Adipocyte (in vitro differentiated cells): ENCODE measurements at regions not wholly inside any gene's neighbourhood (a gene's known extent, or its start where the extent isn't known, plus 50 kb on each side); places are given as distances from the start of the nearest gene placed in this dataset.
A peak's percentile ranks its signal among the peaks of the same experiment; 100 is the strongest.

Experiments
- DNase-seq: peaks from one replicate; pipeline ENCODE4 v3.0.0-alpha.2; 2015; ENCODE audit warnings: low read depth
- H3K27me3 ChIP-seq: replicated peaks from 2 replicates; pipeline ENCODE4 v1.7.0; 2013; ENCODE audit warnings: mild to moderate bottlenecking, low read length, moderate library complexity; ENCODE audit not compliant: control insufficient read depth, insufficient read depth
- H3K36me3 ChIP-seq: 2 replicates; pipeline ENCODE4 v1.7.0; 2013; ENCODE audit warnings: low read length, mild to moderate bottlenecking, moderate library complexity; ENCODE audit not compliant: control insufficient read depth, insufficient read depth, severe bottlenecking
- H3K4me1 ChIP-seq: 2 replicates; pipeline ENCODE4 v1.7.0; 2013; ENCODE audit warnings: mild to moderate bottlenecking, low read length, moderate library complexity; ENCODE audit not compliant: control insufficient read depth, insufficient read depth
- H3K4me3 ChIP-seq: 2 replicates; pipeline ENCODE4 v1.7.0; 2013; ENCODE audit warnings: mild to moderate bottlenecking, low read length, moderate library complexity
- H3K9ac ChIP-seq: 2 replicates; pipeline ENCODE4 v1.7.0; 2013; ENCODE audit warnings: mild to moderate bottlenecking, low read length, moderate library complexity
- H3K9me3 ChIP-seq: 2 replicates; pipeline ENCODE4 v1.7.0; 2013; ENCODE audit warnings: mild to moderate bottlenecking, low read length, moderate library complexity; ENCODE audit not compliant: control insufficient read depth

DNA sequence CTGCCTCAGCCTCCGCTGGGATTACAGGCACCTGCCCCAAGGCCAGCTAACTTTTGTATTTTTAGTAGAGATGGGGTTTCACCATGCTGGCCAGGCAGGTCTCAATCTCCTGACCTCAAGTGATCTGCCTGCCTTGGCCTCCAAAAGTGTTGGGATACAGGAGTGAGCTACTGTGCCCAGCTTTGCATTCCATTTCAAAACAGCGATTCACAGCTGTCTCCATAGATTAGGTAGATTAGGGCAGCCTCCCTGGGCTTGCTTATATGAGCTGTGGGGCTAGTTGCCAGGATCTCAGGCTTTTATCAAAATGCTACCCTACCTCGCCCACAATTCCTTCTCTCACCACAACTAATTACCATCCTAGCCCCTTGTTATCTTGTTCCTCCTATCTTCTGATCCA lies 176.4 kb upstream of the ZKSCAN2 start:
- no peak for DNase-seq
- H3K4me3 ChIP-seq: no peak overlapping the region
- H3K9ac ChIP-seq: no peak overlapping the region
- H3K9me3 ChIP-seq: no peaks in the 10 kb centered on the region
- H3K36me3 ChIP-seq: no peaks in the 10 kb centered on the region
- no peaks in the 10 kb centered on the region for H3K27me3 ChIP-seq
- no peaks in the 10 kb centered on the region for H3K4me1 ChIP-seq

- no peaks in the 10 kb centered on the region for H3K9me3 ChIP-seq
- H3K27me3 ChIP-seq: no peaks in the 10 kb centered on the region
- no peak overlapping the region for H3K4me3 ChIP-seq
- no peaks in the 10 kb centered on the region for H3K36me3 ChIP-seq
- no peaks in the 10 kb centered on the region for H3K4me1 ChIP-seq
- no peak overlapping the region for H3K9ac ChIP-seq
- DNase-seq: no peak
Measured at GRCh38 chr16:25433388-25433787, 175.7 kb upstream of the ZKSCAN2 start.

DNA sequence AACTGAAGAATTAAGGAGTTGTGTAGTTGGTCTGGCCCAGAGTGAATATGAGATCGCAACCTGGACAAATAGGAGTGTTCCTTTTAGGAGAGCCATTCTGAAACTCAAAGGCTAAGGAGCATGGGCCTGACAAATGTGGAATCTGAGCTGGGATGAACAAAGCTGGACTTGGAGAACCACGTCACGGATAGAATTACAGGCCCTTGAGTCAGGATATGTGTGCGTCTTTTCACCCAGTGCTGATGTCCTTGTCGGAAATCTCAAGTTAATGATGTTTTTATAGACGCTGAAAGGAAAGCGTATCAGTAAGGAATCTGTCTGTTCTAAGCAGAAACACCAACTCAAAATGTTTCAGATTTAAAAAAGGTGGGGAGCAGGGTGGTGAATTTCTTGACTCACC lies 173.8 kb upstream of the ZKSCAN2 start:
- H3K36me3 ChIP-seq: no peaks in the 10 kb centered on the region
- H3K4me3 ChIP-seq: no peak overlapping the region
- DNase-seq: no peak
- no peak overlapping the region for H3K9ac ChIP-seq
- no peaks in the 10 kb centered on the region for H3K4me1 ChIP-seq
- peaks cover 4% of the 10 kb centered on the region for H3K9me3 ChIP-seq
- H3K27me3 ChIP-seq: no peaks in the 10 kb centered on the region

- no peaks in the 10 kb centered on the region for H3K36me3 ChIP-seq
- peaks cover 4% of the 10 kb centered on the region for H3K9me3 ChIP-seq
- H3K4me1 ChIP-seq: no peaks in the 10 kb centered on the region
- no peak overlapping the region for H3K9ac ChIP-seq
- H3K4me3 ChIP-seq: no peak overlapping the region
- DNase-seq: no peak
- H3K27me3 ChIP-seq: no peaks in the 10 kb centered on the region
Measured at GRCh38 chr16:25426829-25427228, 169.2 kb upstream of the ZKSCAN2 start.

GRCh38 chr16:25419681-25420080 lies 162.0 kb upstream of the ZKSCAN2 start:
- H3K4me3 ChIP-seq: no peak overlapping the region
- H3K9me3 ChIP-seq: no peaks in the 10 kb centered on the region
- no peaks in the 10 kb centered on the region for H3K27me3 ChIP-seq
- no peaks in the 10 kb centered on the region for H3K4me1 ChIP-seq
- DNase-seq: no peak
- H3K36me3 ChIP-seq: no peaks in the 10 kb centered on the region
- H3K9ac ChIP-seq: no peak overlapping the region

GRCh38 chr16:25419153-25419552 lies 161.5 kb upstream of the ZKSCAN2 start:
- Histone ChIP-seq H3K27me3 (no peaks in the 10 kb centered on the region), H3K4me3 (no peak overlapping the region), H3K9me3 (no peaks in the 10 kb centered on the region), H3K4me1 (no peaks in the 10 kb centered on the region), H3K36me3 (no peaks in the 10 kb centered on the region), H3K9ac (no peak overlapping the region)
- no peak for DNase-seq

- Histone ChIP-seq H3K27me3 (no peaks in the 10 kb centered on the region), H3K9ac (no peak overlapping the region), H3K9me3 (no peaks in the 10 kb centered on the region), H3K4me1 (no peaks in the 10 kb centered on the region), H3K4me3 (no peak overlapping the region), H3K36me3 (no peaks in the 10 kb centered on the region)
- no peak for DNase-seq
Measured at GRCh38 chr16:25416002-25416401, 158.4 kb upstream of the ZKSCAN2 start.

DNA sequence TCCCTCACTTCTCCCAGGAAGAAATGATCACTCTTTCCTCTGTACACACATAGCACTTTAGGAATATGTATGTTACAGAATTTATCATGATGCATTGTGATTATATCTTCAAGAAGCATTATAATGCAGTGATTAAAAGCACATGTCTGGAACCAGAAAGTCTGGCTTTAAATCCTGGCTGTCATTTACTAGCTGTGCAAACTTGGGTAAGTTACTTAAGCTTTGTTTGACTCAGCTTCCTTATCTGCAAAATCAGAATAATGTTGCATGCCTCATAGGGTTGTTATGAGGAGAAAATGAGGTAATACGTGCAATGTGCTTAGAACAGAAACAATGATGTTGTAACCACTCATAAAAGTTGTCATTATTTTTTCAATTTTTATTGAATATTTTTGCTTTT lies 156.3 kb upstream of the ZKSCAN2 start:
- DNase-seq: peak; percentile 41
- no peaks in the 10 kb centered on the region for H3K9me3 ChIP-seq
- no peak overlapping the region for H3K9ac ChIP-seq
- H3K27me3 ChIP-seq: no peaks in the 10 kb centered on the region
- no peaks in the 10 kb centered on the region for H3K36me3 ChIP-seq
- H3K4me3 ChIP-seq: no peak overlapping the region
- H3K4me1 ChIP-seq: no peaks in the 10 kb centered on the region

GRCh38 chr16:25413133-25413532 lies 155.5 kb upstream of the ZKSCAN2 start:
- no peaks in the 10 kb centered on the region for H3K4me1 ChIP-seq
- no peaks in the 10 kb centered on the region for H3K27me3 ChIP-seq
- no peak overlapping the region for H3K9ac ChIP-seq
- H3K9me3 ChIP-seq: no peaks in the 10 kb centered on the region
- H3K36me3 ChIP-seq: no peaks in the 10 kb centered on the region
- no peak for DNase-seq
- no peak overlapping the region for H3K4me3 ChIP-seq

DNA sequence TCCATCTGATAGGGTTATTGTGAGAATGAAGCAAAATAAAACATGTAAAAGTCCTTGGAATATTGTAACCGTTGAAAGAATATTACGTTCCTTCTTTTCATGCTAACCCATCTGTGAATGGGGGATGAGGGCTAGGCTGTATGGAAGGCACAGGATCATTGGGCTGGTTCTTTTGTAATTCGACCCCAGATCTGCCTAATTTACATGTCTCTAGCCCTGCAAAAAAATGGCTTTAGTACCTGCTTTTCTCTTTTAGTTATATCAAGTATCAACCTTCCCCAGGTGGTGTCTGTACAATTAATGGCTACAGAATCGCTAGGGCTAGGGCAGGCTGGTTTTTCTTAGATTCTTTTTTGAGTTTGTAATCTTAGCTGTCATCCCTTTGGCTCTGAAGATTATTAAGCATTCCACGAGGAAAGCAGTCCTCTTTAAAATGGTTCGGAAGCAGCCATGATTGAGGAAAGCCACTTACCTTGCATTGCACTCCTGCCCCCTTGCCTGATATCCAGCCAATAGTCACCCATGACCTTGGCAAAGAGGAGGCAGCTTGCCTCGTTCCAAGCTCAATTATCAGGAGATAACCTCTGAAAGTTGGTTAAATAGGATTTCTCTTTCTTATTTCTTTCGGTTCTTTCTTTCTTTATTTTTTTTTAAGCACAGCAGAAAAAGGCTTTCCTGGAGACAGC lies 153.9 kb upstream of the ZKSCAN2 start:
- no peaks in the 10 kb centered on the region for H3K36me3 ChIP-seq
- H3K9ac ChIP-seq: no peak overlapping the region
- DNase-seq: no peak
- no peaks in the 10 kb centered on the region for H3K9me3 ChIP-seq
- no peaks in the 10 kb centered on the region for H3K27me3 ChIP-seq
- H3K4me3 ChIP-seq: no peak overlapping the region
- no peaks in the 10 kb centered on the region for H3K4me1 ChIP-seq

DNA sequence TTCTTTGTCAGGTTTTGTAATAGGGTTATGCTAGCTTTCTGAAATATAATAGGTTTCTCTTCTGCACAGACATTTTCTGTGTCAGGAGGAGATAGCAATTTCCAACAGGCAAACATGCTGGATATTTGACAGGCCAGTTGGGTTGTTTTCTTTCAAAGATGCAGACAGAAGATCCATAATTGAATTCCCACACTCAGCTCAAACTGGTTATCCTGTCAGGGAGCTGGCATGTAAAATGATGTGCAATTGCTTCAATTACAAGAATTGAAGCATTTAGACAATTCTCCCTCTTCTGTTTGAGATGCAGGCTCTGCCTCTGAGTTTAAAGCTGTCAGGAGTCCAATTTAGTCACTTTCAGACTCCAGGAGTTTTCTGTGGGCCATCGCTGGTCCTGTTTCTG lies 146.2 kb upstream of the ZKSCAN2 start:
- no peaks in the 10 kb centered on the region for H3K36me3 ChIP-seq
- no peaks in the 10 kb centered on the region for H3K27me3 ChIP-seq
- DNase-seq: no peak
- H3K4me1 ChIP-seq: no peaks in the 10 kb centered on the region
- H3K9ac ChIP-seq: no peak overlapping the region
- H3K9me3 ChIP-seq: peaks cover 17% of the 10 kb centered on the region
- no peak overlapping the region for H3K4me3 ChIP-seq

DNA sequence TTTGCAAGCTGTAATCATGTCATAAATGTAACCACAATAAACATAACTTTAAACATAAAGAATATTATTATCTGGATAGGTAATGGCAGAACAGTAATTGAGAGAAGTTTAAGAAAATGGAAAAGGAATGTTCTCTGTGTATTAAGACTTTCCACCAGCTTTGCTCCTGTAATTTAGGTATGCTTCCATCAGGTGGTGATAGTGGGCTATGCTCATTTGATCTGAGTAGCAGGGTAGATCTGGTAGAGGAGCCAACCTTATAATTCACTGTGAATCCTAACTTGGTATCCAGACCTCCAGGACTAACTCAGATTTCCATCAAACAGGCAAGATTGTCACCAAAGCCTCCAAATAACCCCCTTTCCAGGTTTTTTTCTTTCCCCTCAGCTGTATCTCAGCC lies 137.9 kb upstream of the ZKSCAN2 start:
- DNase-seq: no peak
- Histone ChIP-seq H3K4me1 (no peaks in the 10 kb centered on the region), H3K9ac (no peak overlapping the region), H3K4me3 (no peak overlapping the region), H3K36me3 (no peaks in the 10 kb centered on the region), H3K9me3 (peaks cover 6% of the 10 kb centered on the region), H3K27me3 (no peaks in the 10 kb centered on the region)
